Stimulated activated CD4-positive, alpha-beta T cell treated with anti-CD3 and anti-CD28 coated beads, Interleukin-15, amount 100 ng/mL, for 1 hour (primary cell): ENCODE measurements at regions not wholly inside any gene's neighbourhood (a gene's known extent, or its start where the extent isn't known, plus 50 kb on each side); places are given as distances from the start of the nearest gene placed in this dataset.
"Not testable (repeated sequence)": the region's sequence is repeated elsewhere in the genome, so short reads cannot be mapped to it uniquely, and the experiment has no call there.

Experiments used
- DNase-seq, 2 donors: peaks; one replicate each; pipeline ENCODE4 v3.0.0-alpha.2; 2020; ENCODE audit warnings: low read depth in 1 of 2, low spot score in 1 of 2

GRCh38 chr18:11388755-11389680, 220.4 kb upstream of the SLC35G4 start:
- no peak for DNase-seq

GRCh38 chr18:11387880-11388279, 221.5 kb upstream of the SLC35G4 start:
- DNase-seq, result no peak

DNA sequence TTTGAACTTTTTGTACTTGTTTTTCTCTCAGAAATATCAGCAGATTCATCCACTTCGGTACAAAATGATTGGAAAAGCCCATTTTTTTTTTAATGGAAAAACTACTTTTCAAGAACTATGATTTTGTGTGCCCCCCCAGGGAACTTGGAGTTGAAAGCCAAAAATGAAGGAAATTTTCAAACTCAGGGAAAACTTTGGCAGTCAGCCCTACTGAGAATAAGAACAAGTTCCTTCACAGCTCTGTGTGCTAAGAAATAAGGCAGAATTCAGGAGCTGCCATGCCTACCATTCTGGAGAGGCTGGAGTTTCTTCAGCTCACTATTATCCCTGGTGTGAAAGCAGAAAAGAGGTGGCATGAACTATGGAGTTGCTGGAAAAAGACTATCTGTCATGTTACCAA, 226.0 kb upstream of the SLC35G4 start:
- no peak for DNase-seq

- no peak for DNase-seq
These were observed 228.4 kb upstream of the SLC35G4 start for GRCh38 chr18:11380968-11381367.

- no peak for DNase-seq
These were observed 229.7 kb upstream of the SLC35G4 start for GRCh38 chr18:11379660-11380059.

- DNase-seq, result no peak
These were observed 228.6 kb upstream of the PIEZO2 start for GRCh38 chr18:11377766-11378540.

DNA sequence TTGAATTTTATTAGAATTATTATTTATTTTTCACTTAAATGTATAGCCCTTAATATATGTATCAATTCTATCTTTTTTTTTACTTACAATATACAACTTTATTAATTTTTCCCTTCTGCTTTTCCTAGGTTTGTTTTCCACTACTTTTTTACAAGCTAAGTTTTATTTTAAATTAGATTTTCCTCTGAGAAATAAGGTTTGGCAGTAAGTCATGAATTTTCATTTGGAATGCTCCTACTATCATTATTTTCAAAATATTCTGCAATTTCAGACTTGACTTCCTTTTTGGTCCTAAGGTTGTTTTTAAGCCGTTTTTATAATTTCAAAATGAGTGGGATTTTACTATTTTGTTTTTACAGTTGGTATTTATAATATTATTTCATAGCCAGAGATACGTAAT, 222.8 kb upstream of the PIEZO2 start:
- no peak for DNase-seq

GRCh38 chr18:11369556-11369955, 220.2 kb upstream of the PIEZO2 start:
- DNase-seq, result no peak

- DNase-seq, result no peak
These were observed 218.7 kb upstream of the PIEZO2 start for GRCh38 chr18:11368020-11368419.

- DNase-seq, result no peak
These were observed 218.0 kb upstream of the PIEZO2 start for GRCh38 chr18:11367351-11367750.

- DNase-seq, result no peak
These were observed 217.0 kb upstream of the PIEZO2 start for GRCh38 chr18:11366410-11366809.

DNA sequence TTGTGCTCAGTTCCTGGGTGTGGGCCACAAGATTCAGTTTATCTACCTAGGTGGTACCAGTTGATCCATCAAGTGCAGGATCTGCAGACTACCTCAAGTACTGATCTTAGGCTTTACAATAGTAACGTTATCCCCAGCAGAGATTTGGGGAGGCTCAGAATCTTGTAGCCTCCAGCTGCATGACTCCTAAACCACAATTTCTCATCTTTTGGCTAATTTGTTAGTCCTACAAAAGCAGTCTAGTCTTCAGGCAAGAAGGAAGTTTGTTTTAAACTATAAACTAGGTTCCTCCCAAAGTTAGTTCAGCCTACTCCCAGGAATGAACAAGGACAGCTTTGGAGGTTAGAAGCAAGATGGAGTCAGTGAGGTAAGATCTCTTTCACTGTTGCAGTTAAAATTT, 213.5 kb upstream of the PIEZO2 start:
- no peak for DNase-seq

- DNase-seq, result not testable (repeated sequence)
These were observed 212.5 kb upstream of the PIEZO2 start for GRCh38 chr18:11361862-11362261.

DNA sequence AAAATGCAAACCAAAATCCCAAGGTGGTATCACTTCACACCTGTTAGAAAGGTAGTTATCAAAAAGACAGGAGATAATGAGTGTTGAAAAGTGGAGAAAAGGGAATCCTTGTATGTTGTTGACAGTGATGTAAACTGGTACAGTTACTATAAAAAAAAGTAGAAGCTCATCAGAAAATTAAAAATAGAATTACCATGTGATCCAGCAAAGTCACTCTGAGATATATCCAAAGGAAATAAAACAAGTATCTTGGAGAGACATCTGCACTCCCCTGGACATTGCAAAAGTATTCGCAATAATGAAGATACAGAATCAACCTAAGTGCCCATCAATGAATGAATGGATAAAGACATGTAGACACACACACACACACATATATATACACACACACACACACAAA, 208.3 kb upstream of the PIEZO2 start:
- DNase-seq, result no peak

DNA sequence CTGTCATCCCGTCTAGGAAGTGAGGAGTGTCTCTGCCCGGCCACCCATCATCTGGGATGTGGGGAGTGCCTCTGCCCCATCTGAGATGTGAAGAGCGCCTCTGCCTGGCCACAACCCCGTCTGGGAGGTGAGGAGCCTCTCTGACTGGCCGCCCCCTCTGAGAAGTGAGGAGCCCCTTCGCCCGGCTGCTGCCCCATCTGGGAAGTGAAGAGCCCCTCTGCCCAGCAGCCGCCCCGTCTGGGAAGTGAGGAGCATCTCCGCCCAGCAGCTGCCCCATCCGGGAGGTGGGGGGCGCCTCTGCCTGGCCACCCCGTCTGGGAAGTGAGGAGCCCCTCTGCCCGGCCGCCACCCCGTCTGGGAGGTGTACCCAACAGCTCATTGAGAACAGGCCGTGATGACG, 195.2 kb upstream of the PIEZO2 start:
- not testable (repeated sequence) for DNase-seq

- DNase-seq, result no peak
These were observed 193.7 kb upstream of the PIEZO2 start for GRCh38 chr18:11343096-11343495.

GRCh38 chr18:11342115-11342514, 192.7 kb upstream of the PIEZO2 start:
- DNase-seq, result not testable (repeated sequence)

DNA sequence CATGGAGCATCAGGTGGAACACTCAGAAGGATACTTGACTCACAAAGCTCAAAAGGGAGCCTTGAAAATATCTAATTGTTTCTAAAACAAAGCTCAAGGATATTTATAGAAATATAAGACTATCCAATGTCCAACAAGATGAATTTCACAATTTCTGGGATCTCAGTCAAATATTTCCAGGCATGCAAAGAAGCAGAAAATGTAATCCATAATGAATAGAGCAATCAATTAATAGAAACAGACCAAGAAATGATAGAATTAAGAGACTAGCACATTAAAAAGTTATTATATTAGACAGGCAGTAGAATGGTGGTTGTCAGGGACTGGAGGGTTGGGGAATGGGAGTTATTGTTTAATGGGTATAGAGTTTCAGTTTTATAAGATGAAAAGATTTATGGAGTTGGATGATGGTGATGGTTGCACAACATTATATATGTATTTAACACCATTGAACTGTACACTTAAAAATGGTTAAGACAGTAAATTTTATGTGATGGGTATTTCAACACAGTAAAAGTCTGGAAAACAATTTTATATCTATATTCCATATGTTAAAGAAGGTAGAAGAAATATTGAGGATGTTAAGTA, 189.9 kb upstream of the PIEZO2 start:
- DNase-seq, result no peak

DNA sequence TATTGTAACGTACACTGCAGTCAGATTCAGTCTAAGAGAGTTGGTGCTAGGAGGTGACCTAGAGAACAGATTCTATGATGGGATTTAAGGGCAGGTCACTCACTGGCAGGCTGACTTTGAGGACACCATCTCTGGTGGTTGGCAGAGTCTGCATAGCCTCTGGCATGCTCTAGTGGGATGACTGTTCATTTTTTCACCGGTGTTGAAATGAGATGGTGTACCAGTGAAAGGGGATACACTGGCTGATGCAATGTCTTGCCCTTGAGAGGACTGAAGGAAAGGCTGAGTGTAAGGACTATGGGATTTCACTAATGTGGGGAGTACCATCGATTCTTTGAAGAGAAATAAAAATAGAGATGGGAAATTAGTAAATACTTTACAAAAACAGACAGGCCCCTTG, 186.9 kb upstream of the PIEZO2 start:
- no peak for DNase-seq

GRCh38 chr18:11327391-11328009, 178.1 kb upstream of the PIEZO2 start:
- DNase-seq, result no peak
